Gastroesophageal sphincter (tissue), 4 donors: ENCODE measurements at regions not wholly inside any gene's neighbourhood (a gene's known extent, or its start where the extent isn't known, plus 50 kb on each side); places are given as distances from the start of the nearest gene placed in this dataset.

Experiments used
- ATAC-seq: fragments of 150-250 bp; one replicate; pipeline ENCODE4 v1.9.1; 2016; ENCODE audit warnings: mild to moderate bottlenecking, moderate library complexity
- H3K27ac ChIP-seq, 4 donors: fragments of 200-600 bp; sonication (generic) in 3 of 4; 1 replicate in 3 of 4; 2 replicates in 1 of 4; pipeline ENCODE4 v1.5.1; 2016 to 2019
- H3K27me3 ChIP-seq: fragments of 200-600 bp; sonication (generic); one replicate; pipeline ENCODE4 v1.5.1; 2019
- H3K36me3 ChIP-seq, 2 donors: fragments of 200-600 bp; sonication (generic); one replicate each; pipeline ENCODE4 v1.5.1; 2019; ENCODE audit warnings: control low read depth in 1 of 2
- H3K4me1 ChIP-seq, 3 donors: fragments of 200-600 bp; sonication (generic); 1 replicate in 2 of 3; 2 replicates in 1 of 3; pipeline ENCODE4 v1.5.1; 2016 to 2019; ENCODE audit warnings: control low read depth in 2 of 3
- H3K4me3 ChIP-seq, 2 donors: fragments of 200-600 bp; sonication (generic); one replicate each; pipeline ENCODE4 v1.5.1; 2019; ENCODE audit warnings: mild to moderate bottlenecking in 1 of 2, moderate library complexity in 1 of 2
- H3K9me3 ChIP-seq, 3 donors: fragments of 200-600 bp; sonication (generic); one replicate each; pipeline ENCODE4 v1.5.1; 2017 to 2019; ENCODE audit warnings: control low read depth in 2 of 3
- EP300 ChIP-seq: sonication (generic); formaldehyde crosslinking; IDR thresholded peaks from one replicate; pipeline ENCODE4 v1.6.1; 2017; ENCODE audit warnings: antibody characterized with exemption, mild to moderate bottlenecking
- POLR2A ChIP-seq, 2 donors: fragments of 450-650 bp; IDR thresholded peaks; one replicate each; pipeline ENCODE4 v1.6.1; 2017; ENCODE audit warnings: antibody characterized with exemption in 2 of 2, mild to moderate bottlenecking in 2 of 2, moderate library complexity in 1 of 2
- POLR2AphosphoS5 ChIP-seq: sonication (generic); formaldehyde crosslinking; IDR thresholded peaks from one replicate; pipeline ENCODE4 v1.6.1; 2017; ENCODE audit warnings: antibody characterized with exemption
- WGBS, 2 donors: methylation state at CpG; one replicate each; pipeline ENCODE4 v1.1.5; 2018; ENCODE audit warnings: low coverage in 1 of 2; 5-methylcytosine and 5-hydroxymethylcytosine counted together
- TF ChIP-seq, protein P1 (sequence below), 4 experiments: fragments of 200-600 bp in 2 of 4; fragments of 450-650 bp in 2 of 4; sonication (generic) in 1 of 4; IDR thresholded peaks; one replicate each; pipeline ENCODE4 v1.5.1; 2017 to 2019; ENCODE audit warnings: antibody characterized with exemption in 4 of 4, mild to moderate bottlenecking in 2 of 4, moderate library complexity in 2 of 4

DNA sequence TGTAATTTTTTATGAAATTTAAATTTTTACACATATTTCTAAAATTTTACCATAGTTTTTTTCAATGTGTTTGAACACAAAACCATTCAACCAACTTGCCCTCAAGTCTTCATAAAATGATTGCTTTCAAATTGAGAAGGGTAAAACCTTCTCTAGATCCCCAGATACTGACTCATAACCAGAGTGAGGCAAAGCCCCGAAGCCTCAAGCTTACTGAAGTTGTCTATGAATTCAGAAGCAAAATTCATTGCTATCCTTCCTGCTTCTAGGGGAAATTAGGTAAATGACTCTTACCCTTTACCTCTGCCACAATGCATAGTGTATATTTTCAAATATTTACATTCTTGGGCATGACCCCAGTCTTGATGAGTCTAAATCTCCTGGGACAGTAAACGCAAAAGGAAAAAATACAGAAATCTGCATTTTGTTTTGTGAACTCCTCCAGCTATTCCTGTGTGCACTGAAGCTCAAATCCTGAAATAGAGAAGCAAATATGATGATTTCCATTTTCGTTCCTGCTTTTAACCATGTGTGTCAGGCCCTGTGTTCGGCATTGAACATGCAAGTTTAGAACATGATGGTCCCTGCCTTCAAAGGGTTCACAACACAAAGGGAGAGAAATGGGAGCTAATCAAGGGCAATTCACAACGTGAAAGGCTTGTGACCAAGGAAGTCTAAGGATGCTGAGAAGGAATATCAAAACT lies 246.3 kb downstream of the SUCLG1 start:
- Histone ChIP-seq H3K9me3 (no peaks in the 10 kb centered on the region), H3K4me1 (no peaks in the 10 kb centered on the region), H3K4me3 (no peak overlapping the region), H3K27ac (no peak overlapping the region), H3K36me3 (no peaks in the 10 kb centered on the region), H3K27me3 (no peaks in the 10 kb centered on the region)
- 55 to 68% methylated on average over 4 to 5 of the region's 5 CpGs for WGBS, 2 donors
- TF ChIP-seq POLR2AphosphoS5 (no peak), EP300 (no peak)
- ATAC-seq: no peak

DNA sequence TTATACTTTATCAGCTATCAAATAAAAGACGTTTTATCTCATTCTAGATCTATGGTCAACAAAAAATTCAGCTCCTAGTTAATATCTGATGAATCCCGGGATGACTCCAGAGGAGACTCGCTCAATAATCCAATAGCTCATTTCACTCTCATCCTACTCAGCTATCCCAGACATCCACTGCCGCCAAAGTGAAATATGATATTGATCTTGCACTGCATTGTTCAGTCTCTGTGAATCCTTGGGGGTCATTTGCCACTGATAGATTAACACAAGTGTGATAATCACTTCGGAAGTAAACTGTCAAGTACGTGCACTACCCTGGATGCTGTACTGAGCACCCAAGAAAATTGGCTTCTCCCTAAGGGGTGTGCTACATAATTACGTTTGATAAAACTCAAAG lies 249.1 kb downstream of the SUCLG1 start:
- 65 to 69% methylated on average over 2 to 7 of the region's 7 CpGs for WGBS, 2 donors
- TF ChIP-seq, protein P1, sequence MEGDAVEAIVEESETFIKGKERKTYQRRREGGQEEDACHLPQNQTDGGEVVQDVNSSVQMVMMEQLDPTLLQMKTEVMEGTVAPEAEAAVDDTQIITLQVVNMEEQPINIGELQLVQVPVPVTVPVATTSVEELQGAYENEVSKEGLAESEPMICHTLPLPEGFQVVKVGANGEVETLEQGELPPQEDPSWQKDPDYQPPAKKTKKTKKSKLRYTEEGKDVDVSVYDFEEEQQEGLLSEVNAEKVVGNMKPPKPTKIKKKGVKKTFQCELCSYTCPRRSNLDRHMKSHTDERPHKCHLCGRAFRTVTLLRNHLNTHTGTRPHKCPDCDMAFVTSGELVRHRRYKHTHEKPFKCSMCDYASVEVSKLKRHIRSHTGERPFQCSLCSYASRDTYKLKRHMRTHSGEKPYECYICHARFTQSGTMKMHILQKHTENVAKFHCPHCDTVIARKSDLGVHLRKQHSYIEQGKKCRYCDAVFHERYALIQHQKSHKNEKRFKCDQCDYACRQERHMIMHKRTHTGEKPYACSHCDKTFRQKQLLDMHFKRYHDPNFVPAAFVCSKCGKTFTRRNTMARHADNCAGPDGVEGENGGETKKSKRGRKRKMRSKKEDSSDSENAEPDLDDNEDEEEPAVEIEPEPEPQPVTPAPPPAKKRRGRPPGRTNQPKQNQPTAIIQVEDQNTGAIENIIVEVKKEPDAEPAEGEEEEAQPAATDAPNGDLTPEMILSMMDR (IDR thresholded peaks at IDR 0.05): no peak
- TF ChIP-seq POLR2AphosphoS5 (no peak), POLR2A (IDR thresholded peaks at IDR 0.05) (no peak), EP300 (no peak)
- no peak overlapping the region for H3K27ac ChIP-seq
- H3K4me3 ChIP-seq: no peak overlapping the region
- H3K9me3 ChIP-seq: no peaks in the 10 kb centered on the region
- no peaks in the 10 kb centered on the region for H3K36me3 ChIP-seq
- H3K27me3 ChIP-seq: no peaks in the 10 kb centered on the region
- ATAC-seq: no peak
- no peaks in the 10 kb centered on the region for H3K4me1 ChIP-seq

DNA sequence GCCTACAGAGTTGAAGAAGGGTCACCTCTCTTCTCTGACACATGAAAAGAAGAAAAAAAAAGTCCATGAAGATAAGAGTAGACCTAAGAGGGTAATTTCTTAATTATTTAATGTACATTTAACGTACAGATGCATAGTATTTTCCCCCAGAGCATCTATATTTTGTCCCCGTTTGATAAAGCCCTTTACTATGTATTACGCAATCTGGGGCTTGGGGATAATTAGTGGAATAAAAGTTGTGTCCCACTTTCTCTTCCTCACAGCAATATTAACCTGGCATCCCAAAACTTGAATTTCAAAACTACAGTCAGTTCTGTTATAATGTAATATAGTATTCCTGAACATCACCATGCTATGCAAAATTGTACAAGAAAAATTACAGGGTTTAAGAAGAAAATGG lies 254.1 kb downstream of the SUCLG1 start:
- no peaks in the 10 kb centered on the region for H3K36me3 ChIP-seq
- H3K4me1 ChIP-seq: no peaks in the 10 kb centered on the region
- no peak for ATAC-seq
- 78 to 83% methylated on average over 3 of the region's 3 CpGs for WGBS, 2 donors
- H3K27ac ChIP-seq: no peak overlapping the region
- no peaks in the 10 kb centered on the region for H3K27me3 ChIP-seq
- H3K4me3 ChIP-seq: no peak overlapping the region
- H3K9me3 ChIP-seq: no peaks in the 10 kb centered on the region
- TF ChIP-seq EP300 (no peak), POLR2AphosphoS5 (no peak), POLR2A (IDR thresholded peaks at IDR 0.05) (no peak)
- TF ChIP-seq, protein P1 (IDR thresholded peaks at IDR 0.05): no peak

DNA sequence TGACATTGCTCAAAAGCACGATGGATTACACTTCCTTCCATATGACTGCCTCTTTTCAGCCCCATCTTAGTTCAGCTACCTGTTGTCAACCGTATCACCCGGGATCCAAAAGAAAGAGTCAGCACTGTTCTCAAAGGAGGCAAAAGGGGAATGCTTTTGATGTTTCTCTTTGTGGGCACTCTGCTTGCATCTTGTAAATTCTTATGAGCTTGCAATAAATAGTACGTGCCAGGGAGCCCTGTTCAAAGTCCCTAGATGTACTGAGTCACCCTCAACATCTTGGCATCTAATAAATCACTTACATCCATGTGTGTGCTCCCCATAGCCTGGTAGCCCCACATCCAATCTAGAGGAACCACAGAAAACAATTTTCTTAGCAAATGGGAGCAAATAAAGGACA lies 256.9 kb downstream of the SUCLG1 start:
- Histone ChIP-seq H3K36me3 (no peaks in the 10 kb centered on the region), H3K4me3 (no peak overlapping the region), H3K4me1 (no peaks in the 10 kb centered on the region), H3K27ac (no peak overlapping the region), H3K9me3 (no peaks in the 10 kb centered on the region), H3K27me3 (no peaks in the 10 kb centered on the region)
- 76 to 88% methylated on average over 3 to 4 of the region's 4 CpGs for WGBS, 2 donors
- no peak for TF ChIP-seq POLR2AphosphoS5
- no peak for TF ChIP-seq POLR2A (IDR thresholded peaks at IDR 0.05)
- no peak for TF ChIP-seq EP300
- TF ChIP-seq, protein P1 (IDR thresholded peaks at IDR 0.05): no peak
- no peak for ATAC-seq

DNA sequence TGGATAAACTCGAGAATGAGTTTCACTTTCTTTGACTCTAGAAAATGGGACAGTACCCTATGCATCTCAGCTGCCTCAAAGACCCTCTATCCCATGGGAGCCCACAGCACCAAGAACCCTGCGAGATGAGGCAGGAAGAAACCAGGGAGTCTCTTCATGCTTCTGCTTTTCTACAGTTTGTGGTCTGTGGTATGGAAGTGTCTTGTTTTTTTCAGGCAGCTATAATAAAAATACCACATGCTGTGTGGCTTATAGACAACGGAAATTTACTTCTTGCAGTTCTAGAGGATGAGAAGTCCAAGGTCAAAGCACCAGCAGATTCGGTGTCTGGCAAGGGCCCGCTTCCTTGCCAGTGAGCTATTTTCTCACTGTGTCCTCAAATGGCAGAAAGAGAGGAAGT lies 257.9 kb downstream of the SUCLG1 start:
- Histone ChIP-seq H3K27ac (no peak overlapping the region), H3K36me3 (no peaks in the 10 kb centered on the region), H3K27me3 (no peaks in the 10 kb centered on the region), H3K4me1 (no peaks in the 10 kb centered on the region), H3K9me3 (no peaks in the 10 kb centered on the region), H3K4me3 (no peak overlapping the region)
- TF ChIP-seq EP300: no peak
- TF ChIP-seq, protein P1 (IDR thresholded peaks at IDR 0.05): no peak
- no peak for TF ChIP-seq POLR2AphosphoS5
- no peak for TF ChIP-seq POLR2A (IDR thresholded peaks at IDR 0.05)
- 65 to 70% methylated on average over 2 to 4 of the region's 5 CpGs for WGBS, 2 donors
- ATAC-seq: no peak
